ENCODE measurements at regions not wholly inside any gene's neighbourhood (a gene's known extent, or its start where the extent isn't known, plus 50 kb on each side); places are given as distances from the start of the nearest gene placed in this dataset.
A peak's percentile ranks its signal among the peaks of the same experiment; 100 is the strongest.

- no peak for DNase-seq
These were observed 66.5 kb upstream of the GADD45A start for GRCh38 chr1:67618285-67619018.

DNA sequence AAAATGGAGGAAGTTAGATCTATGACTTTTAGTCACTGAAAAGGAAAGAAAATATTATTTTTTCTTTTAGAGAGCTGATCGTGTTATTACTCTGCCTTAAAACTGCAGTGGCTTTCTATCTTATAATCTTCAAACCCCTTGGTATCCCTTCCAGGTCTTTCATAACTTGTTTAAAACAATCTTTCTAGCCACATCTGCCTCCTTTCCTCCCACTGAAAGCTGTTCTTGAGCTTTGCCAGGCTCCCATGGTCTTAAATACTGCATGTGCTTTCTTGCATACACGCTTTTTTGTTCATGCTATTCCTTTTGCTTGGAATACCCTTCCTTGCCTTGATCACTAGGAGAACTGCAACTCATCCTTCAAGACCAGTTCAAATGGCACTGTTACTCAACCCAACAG, 65.9 kb upstream of the GADD45A start:
- no peak for DNase-seq

DNA sequence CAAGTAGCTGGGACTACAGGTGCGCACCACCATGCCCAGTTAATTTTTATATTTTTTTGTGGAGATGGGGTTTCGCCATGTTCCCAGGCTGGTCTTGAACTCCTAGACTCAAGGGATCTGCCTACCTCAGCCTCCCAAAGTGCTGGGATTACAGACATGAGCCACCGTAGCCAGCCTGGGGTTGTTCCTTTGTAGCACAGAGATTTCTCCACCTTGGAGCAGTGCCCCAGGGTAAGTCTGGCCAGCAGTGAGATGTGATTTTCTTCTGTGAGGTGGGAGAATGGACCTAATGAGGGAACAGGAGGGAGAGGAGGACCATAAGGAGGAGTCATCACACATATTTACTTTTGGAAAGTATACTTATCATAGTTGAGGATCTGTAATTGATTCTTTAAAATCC, 61.1 kb upstream of the GADD45A start:
- DNase-seq = no peak

GRCh38 chr1:67624680-67625079, 60.3 kb upstream of the GADD45A start:
- no peak for DNase-seq

- DNase-seq = no peak
These were observed 58.7 kb upstream of the GADD45A start for GRCh38 chr1:67626090-67626860.

GRCh38 chr1:67626861-67627235, 58.2 kb upstream of the GADD45A start:
- no peak for DNase-seq

GRCh38 chr1:67627336-67627735, 57.7 kb upstream of the GADD45A start:
- DNase-seq = no peak

- DNase-seq = no peak
These were observed 57.1 kb upstream of the GADD45A start for GRCh38 chr1:67627906-67628305.

DNA sequence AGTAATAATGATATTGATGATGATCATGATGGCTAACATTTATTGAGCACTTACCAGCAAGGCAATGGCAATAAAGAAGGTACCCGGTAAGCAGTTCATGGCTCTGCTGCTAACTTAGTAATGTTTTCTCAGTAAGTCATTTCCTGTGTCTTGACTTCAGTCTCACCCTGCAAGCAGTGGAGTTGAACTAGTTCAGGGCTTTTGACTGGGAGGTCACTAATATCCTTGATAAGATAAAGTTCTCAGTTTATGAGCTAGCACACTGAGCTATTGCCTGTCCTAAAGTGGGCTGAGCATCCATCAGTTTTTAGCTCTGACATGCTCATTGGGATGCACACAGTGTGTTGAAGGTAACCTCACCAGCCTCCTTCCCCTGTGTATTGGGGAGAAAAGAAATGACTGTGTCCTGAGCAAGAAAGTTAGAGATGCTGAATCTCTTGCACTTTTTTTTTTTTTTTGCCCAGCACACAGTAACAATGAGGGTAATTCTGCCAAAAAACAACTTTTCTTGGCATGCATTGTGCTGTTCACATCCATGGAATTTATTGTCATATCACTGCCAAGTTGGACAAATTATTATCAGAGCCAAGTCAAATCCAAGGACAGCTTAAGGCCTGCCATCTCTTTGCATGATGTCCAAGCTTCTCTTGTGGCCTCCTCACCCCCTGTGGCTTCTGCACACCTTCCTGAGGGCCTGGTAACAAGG, 55.5 kb upstream of the GADD45A start:
- no peak for DNase-seq

GRCh38 chr1:67630438-67631045, 54.5 kb upstream of the GADD45A start:
- DNase-seq = no peak

- peak; percentile 12 for DNase-seq
These were observed 52.6 kb upstream of the GADD45A start for GRCh38 chr1:67632356-67632755.

DNA sequence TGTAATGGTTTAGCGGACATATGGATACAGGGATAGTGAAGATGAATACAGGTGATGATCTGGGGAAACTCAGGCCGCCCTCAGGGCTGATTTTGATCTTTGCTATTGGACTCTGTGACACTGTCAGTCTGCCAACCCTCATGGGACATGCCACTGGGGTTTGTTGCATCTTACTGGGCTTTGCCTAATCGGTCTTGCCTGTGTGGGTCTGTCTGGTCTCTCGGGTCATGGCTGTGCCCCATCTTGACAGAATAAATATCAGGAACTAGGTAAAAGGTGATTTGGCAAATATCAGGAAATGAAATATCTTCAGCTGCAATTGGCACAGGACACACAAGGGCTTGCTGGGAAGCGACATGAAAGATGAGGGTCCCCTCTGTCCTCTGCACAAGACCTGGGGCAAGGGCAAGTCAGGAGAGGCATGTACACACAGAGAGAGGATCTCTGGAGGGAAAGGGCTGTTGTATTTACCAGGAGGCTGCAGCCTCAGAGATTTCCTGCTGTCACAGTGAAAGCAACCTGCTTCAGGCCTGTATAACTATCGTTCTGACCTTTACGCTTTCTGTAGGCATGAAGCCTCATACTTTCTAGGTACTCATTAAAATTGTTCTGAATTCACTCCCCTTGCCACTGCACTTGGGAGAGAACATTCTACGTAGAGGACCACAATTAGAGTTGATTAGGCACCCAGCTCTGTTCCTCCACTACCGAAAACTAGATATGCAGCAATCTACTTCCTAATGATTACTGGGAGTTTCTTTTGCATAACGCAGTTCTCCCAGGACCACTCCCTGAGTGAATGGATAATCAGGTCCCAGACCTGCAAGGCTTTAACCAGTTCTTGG, 52.0 kb upstream of the GADD45A start:
- DNase-seq = no peak

- no peak for DNase-seq
These were observed 50.5 kb upstream of the GADD45A start for GRCh38 chr1:67634396-67634935.

DNA sequence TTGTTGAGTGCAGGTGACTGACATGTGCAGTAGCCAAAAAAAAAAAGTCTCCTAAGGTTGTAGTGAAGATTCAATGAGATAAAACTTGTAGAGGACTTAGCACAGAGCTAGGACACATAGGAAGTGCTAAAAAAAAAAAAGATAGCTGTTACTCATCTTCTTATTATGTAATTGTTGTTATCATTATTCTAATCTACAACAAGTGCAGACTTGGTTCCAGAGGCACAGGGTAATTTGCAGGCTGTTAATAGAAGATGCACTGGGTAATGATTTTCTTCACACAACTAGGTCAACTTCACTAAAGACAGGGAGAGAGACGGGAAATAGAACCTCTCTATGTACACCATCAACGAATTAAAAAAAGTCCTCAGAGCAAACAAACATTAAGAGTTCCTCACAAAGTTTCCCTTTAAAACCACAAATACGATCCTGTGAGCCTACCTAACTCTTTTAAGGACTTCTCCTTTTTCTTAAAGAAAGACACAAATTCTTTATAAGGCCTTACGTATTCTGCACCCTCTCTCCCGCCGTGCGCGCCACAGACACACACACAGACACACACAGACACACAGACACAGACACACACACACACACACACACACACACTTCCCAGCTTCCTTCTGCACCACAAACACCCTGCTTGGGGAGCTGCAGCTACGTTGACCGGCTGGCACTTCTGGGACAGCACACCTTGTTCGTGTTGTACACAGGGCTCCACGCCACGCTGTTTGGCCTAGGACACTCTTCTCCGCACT, 49.8 kb upstream of the GADD45A start:
- peak; percentile 73 for DNase-seq

Data from hematopoietic multipotent progenitor cell treated with erythropoietin and hydrocortisone succinate and interleukin-3 and kit ligand, for 4 days (in vitro differentiated cells).